ENCODE measurements at regions not wholly inside any gene's neighbourhood (a gene's known extent, or its start where the extent isn't known, plus 50 kb on each side); places are given as distances from the start of the nearest gene placed in this dataset.

- no peaks in the 10 kb centered on the region for H3K23me2 ChIP-seq (ENCODE audit: insufficient read length, low read depth, low read length, poor library complexity, severe bottlenecking)
- H4K91ac ChIP-seq (ENCODE audit: insufficient read length, low read depth, low read length), result no peak overlapping the region
- no CpG with 5 or more reads among the region's 2 CpGs for WGBS (ENCODE audit: extremely low coverage, insufficient read length, low lambda C conversion rate)
- H3K9ac ChIP-seq (ENCODE audit: extremely low read depth, insufficient read length, low read length), result no peak overlapping the region
- no peaks in the 10 kb centered on the region for H3K9me3 ChIP-seq (ENCODE audit: control insufficient read depth, low read depth, low read length)
- no peak overlapping the region for H2BK15ac ChIP-seq (ENCODE audit: low read depth, low read length)
- Mint-ChIP-seq H3K27ac (no peak overlapping the region), H3K9me3 (no peaks in the 10 kb centered on the region), H3K4me1 (peaks cover 23 to 26% of the 10 kb centered on the region in 2 experiments), H3K27me3 (ENCODE audit: low read depth) (no peaks in the 10 kb centered on the region), H3K4me3 (no peak overlapping the region), H3K36me3 (ENCODE audit: insufficient read depth in 1 of 3, low read depth in 3 of 3) (no peaks in the 10 kb centered on the region)
- no peak overlapping the region for H4K5ac ChIP-seq (ENCODE audit: insufficient read length, low read depth, low read length)
- no peak overlapping the region for H2BK120ac ChIP-seq (ENCODE audit: low read depth, low read length, poor library complexity, severe bottlenecking)
- H3K23ac ChIP-seq (ENCODE audit: insufficient read length, low read depth, low read length), result no peak overlapping the region
- H3K27me3 ChIP-seq (ENCODE audit: insufficient read depth, low read length), result no peaks in the 10 kb centered on the region
- no peak for TF ChIP-seq CTCF (conservative IDR thresholded peaks at IDR 0.05)
- no peak overlapping the region for H3K18ac ChIP-seq (ENCODE audit: insufficient read length, low read depth, low read length)
- H3K14ac ChIP-seq (ENCODE audit: insufficient read depth, low read length), result no peak overlapping the region
- H4K8ac ChIP-seq (replicated peaks; ENCODE audit: insufficient read length, low read depth, low read length), result no peak overlapping the region
- no peak overlapping the region for H3K4me2 ChIP-seq (ENCODE audit: insufficient read depth, insufficient read length, low read length)
- H2BK5ac ChIP-seq (ENCODE audit: insufficient read length, low read length), result no peak overlapping the region
- no peaks in the 10 kb centered on the region for H3K79me1 ChIP-seq (ENCODE audit: insufficient read depth, low read depth, low read length, poor library complexity, severe bottlenecking)
- no peaks in the 10 kb centered on the region for H3K79me2 ChIP-seq (ENCODE audit: insufficient read depth, low read length)
- no peak overlapping the region for H3K4ac ChIP-seq (ENCODE audit: low read depth, low read length)
- no peak overlapping the region for H2BK20ac ChIP-seq (ENCODE audit: low read depth, low read length, poor library complexity, severe bottlenecking)
- H3K56ac ChIP-seq (ENCODE audit: insufficient read length, low read depth, low read length), result no peak overlapping the region
- no peaks in the 10 kb centered on the region for H4K20me1 ChIP-seq (ENCODE audit: control insufficient read depth, insufficient read depth, insufficient read length)
- H2AK5ac ChIP-seq (ENCODE audit: insufficient read length, low read length), result no peak overlapping the region
- H2BK12ac ChIP-seq (ENCODE audit: insufficient read length, low read depth, low read length), result no peak overlapping the region
- H2AFZ ChIP-seq (ENCODE audit: low read length), result no peak overlapping the region
- H3K27ac ChIP-seq (ENCODE audit: insufficient read length, low read depth, low read length), result no peak overlapping the region
- no peaks in the 10 kb centered on the region; the same call in 1 of the 2 replicates for H3K4me1 ChIP-seq (ENCODE audit: insufficient read depth, low read length)
- no peak for DNase-seq
- no peak overlapping the region for H3T11ph ChIP-seq (ENCODE audit: low read length)
These were observed 291.5 kb downstream of the SEC61B start for GRCh38 chr9:99513441-99514112.
